NCI-H1048 (cell line): ENCODE measurements at regions not wholly inside any gene's neighbourhood (a gene's known extent, or its start where the extent isn't known, plus 50 kb on each side); places are given as distances from the start of the nearest gene placed in this dataset.

ENCODE experiments used
- DNase-seq: peaks from one replicate; lab custom pipeline; 2025; lab: John Stamatoyannopoulos, UW

GRCh38 chr1:56188855-56189254, 390.5 kb downstream of the PLPP3 start:
- DNase-seq = no peak

DNA sequence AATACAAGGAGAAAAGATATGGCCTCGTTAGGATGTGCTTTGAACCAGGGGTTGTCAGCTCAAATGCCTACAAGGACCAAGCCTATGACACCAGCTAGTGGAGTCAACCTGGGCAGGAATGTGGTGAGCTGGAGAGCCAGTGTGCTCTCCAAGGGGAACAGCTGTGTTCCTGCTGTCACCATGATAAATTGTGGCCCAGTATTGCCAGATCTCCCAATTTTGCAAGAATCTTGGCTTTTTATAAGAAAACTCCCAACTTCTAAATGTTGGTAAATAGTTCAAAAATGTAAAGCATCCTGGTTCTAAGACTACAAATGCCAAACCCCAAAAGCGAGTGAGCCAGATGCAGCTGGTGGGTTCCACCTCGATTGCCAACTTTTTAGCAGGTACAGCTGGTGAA, 391.1 kb downstream of the PLPP3 start:
- DNase-seq = no peak

GRCh38 chr1:56187405-56187804, 392.0 kb downstream of the PLPP3 start:
- no peak for DNase-seq

- no peak for DNase-seq
Measured at GRCh38 chr1:56185493-56185892, 393.9 kb downstream of the PLPP3 start.

DNA sequence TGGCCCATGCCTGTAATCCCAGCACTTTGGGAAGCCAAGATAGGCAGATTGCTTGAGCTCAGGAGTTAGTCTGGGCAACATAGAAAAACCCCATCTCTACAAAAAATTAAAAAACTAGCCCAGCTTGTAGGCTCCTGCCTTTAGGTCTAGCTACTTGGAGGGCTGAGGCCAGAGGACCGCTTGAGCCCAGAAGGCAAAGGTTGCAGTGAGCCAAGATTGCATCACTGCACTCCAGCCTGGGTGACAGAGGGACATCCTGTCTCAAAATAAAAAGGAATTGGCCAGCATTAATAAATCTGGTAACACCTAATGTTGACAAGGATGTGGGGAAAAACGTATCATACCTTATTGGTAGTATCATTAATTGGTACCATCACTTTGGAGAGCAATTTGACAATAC, 396.2 kb downstream of the PLPP3 start:
- no peak for DNase-seq

GRCh38 chr1:56180520-56181190, 398.7 kb downstream of the PLPP3 start:
- DNase-seq = no peak

- no peak for DNase-seq
Measured at GRCh38 chr1:56179543-56179942, 399.8 kb downstream of the PLPP3 start.

GRCh38 chr1:56175211-56175610, 404.2 kb downstream of the PLPP3 start:
- no peak for DNase-seq

GRCh38 chr1:56174176-56174885, 405.0 kb downstream of the PLPP3 start:
- DNase-seq = no peak

DNA sequence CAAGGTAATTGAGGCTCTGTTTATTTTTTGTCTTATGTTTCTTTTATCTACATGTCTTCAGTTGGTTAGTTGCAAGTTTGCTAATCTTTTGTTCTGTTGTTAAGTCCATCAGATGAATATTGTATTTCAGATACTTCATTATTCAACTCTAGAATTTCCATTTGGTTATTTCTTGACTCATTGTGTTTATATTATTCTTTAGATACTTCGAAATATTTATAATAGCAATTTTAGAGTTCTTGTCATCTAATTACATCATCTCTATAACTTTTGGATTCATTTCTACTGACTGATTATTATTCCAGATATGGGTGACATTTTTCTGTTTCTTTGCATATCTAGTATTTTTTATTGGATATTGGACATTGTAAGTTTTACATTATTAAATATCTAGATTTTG, 405.6 kb downstream of the PLPP3 start:
- DNase-seq = no peak

DNA sequence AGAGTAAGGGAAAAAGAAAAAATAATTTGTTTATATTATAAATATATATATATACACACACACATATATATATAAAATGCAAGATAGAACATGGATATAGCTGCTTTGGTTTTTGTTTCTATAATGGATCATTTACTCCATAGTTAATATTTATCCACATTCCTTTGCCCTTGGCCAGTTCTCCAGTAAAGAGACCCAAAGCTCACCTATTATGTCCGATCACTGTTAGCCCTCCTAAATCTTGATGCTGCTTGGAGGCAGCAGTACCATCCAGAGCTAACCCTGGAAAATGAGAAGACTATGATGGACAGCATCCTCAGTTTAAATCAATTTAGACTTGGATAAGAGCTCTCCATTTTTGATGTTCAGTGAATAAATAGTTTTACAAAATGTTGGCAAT, 407.7 kb downstream of the PLPP3 start:
- no peak for DNase-seq

DNA sequence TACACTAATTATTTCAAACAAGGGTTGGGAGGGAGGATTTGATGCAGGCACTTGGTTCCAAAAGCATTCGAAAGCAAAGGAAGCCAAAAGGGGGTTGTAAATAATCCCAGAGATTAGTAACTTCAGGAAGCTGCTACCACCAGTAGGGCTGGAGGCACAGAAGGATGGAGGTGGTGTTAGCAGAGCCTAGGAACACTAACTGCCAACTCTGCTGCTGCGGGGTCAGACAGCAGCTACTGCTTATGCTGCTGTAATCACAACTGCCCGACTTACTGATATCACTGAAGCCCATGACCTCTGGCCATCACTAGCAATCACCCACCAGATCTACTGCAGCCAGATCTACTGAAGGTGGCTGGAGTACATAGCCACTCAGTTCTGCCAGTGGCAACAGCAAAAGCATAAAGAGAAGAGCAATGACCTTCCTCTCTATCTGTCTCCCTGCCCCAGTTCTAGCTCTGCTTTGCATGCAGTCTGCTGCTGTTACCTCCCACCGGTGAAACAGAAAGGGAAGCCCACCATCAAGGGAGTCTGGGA, 408.5 kb downstream of the PLPP3 start:
- no peak for DNase-seq

- DNase-seq = no peak
Measured at GRCh38 chr1:56169856-56170255, 409.5 kb downstream of the PLPP3 start.

GRCh38 chr1:56168176-56168575, 411.2 kb downstream of the PLPP3 start:
- DNase-seq = no peak

GRCh38 chr1:56167596-56167995, 411.8 kb downstream of the PLPP3 start:
- DNase-seq = no peak

DNA sequence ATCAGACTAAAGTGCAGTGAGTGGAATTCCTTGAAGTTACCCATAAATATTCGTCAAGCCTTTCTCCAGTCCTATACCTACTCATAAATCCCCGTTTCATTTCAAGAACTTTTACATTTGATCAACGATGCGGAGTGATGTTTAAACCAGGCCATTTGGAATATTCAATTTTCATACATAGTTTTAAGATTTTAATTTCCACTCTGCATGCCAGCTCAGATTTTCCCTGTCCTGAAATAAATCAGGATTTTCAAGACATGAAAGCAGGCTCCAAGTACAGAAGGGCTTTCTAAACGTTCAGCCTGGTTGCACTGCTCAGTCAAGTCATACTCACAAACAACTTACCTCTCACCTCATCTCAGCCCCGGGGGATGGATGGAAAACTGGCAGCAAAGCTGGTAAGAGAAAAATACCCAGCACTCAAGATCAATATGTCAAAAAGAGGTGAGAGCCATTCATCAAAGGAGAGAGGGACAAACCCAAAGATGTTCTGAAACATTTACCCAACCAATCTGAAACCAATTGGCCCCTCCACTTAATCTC, 418.5 kb downstream of the PLPP3 start:
- DNase-seq = no peak

- DNase-seq = no peak
Measured at GRCh38 chr1:56156971-56157876, 422.1 kb downstream of the PLPP3 start.

GRCh38 chr1:56153276-56153675, 426.1 kb downstream of the PLPP3 start:
- no peak for DNase-seq

DNA sequence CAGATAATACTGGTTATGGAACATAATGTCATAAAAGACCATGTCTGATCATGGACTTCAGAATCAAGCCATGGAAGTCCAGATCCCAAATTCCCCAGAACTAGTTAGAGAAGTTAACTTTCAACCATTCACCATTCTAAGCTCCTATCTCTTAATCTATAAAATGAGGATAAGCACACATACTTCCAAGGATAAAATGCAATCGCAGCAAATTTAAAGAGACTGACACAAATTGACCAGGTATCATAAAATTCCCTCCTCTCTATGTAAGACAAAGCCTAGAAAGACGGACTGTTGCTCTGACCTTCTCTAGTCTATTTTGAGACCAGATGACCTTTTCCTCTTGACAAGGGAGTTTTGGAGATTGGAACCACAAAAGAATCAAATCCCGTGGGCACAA, 426.7 kb downstream of the PLPP3 start:
- no peak for DNase-seq

DNA sequence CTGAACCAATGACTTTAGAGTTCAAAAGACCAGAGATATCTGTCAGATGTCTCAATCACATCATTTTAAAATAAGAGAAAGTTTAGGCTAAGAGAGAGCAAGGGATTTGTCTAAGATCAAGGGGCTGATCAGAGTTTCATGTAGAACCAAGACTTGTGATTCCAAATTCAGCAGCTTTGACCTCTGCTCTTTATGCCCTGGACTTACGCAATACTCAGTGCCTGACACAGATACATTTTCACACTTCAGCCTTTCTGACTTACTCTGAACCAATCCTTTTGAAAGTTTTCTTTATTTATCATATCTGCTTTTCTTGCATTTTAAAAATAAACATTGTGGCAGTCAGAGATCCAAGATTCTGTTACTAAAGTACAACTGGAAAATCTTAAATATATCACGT, 428.0 kb downstream of the PLPP3 start:
- DNase-seq = no peak

DNA sequence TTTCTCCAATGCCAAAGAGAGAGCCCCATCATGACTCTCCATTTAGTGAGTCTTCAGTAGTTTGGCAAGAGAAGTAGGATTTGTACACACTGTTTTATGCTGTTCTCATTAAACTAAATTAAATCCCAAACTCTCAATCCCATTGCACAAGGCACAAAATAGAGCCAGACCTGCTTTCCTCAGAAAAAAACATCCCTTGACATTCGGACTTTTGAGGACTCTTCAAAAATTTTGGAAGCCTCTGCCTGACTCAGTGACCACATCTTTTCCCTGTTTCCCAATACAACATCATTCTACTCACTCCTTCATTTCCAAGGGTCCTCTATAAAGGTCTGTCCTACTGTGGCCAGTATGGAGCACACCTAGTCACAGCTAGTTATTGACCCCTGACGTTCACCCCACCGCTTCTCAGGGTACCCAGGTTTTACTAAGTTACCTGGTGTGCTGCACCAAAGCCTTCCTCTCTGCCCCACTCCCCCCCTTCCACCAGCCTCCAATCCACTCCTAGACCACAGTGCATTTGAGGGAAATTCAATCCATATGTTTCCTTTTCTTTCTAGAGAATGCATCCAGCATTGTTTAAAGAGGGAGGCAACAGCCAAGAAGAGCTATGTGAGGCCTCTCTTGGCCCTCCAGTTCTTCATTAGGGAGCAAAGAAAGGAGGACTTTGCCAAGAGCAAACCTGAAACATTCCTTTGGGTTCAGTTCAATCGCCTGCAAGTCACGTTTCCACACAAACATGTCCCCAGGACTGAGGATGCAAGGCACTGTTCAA, 428.7 kb downstream of the PLPP3 start:
- no peak for DNase-seq

DNA sequence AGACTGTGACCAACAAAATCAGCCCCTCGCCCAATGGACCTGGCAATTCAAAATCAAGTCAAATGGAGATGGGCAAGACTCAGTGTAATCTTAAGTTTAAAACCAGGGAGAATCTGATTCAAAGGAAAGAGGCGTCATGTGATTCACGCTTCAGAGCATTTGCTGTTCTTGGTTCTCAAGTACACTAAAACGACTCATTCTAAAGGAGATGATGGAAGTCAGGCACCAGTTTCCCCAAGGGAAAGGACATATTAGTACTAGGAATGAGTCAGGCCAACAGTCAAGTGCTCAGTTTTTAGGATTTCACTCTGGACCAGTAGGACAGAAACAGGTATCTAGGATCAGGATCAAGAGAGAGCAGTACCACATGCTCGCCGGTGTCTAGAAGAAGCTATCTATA, 429.6 kb downstream of the PLPP3 start:
- no peak for DNase-seq
